K562 (cell line): ENCODE measurements at regions not wholly inside any gene's neighbourhood (a gene's known extent, or its start where the extent isn't known, plus 50 kb on each side); places are given as distances from the start of the nearest gene placed in this dataset.

Experiments
- ATAC-seq: fragments of 200-7000 bp; cut with Tn5 transposase; 3 replicates; pipeline ENCODE4 v1.9.1; 2020; ENCODE audit warnings: moderate library complexity
- BruUV-seq: library from RNA; stranded (reverse); fragments of 400-500 nt; replicated peaks from 2 replicates; lab custom pipeline; 2021; lab: Mats Ljungman, UMichigan
- CTCF ChIA-PET: fragments of 300-600 bp; formaldehyde crosslinking; extraction: SDS; loops from one replicate; lab custom pipeline; 2021; ENCODE audit warnings: low intra/inter-chr PET ratio; lab: Yijun Ruan, JAX
- POLR2A ChIA-PET: fragments of 300-600, 350-650 bp; sonication (Branson Sonifier 250); formaldehyde crosslinking; extraction: SDS; loops from one replicate; lab custom pipeline; 2021; ENCODE audit warnings: antibody characterized with exemption, inconsistent platforms; lab: Yijun Ruan, JAX
- DNase-seq, 4 experiments: peaks; one replicate each; pipeline versions ENCODE4 v3.0.0 to v3.0.0-alpha.2; 2011 to 2018; ENCODE audit warnings: low spot score in 3 of 4, mixed read lengths in 3 of 4; ENCODE audit errors: extremely low read depth in 1 of 4
- FAIRE-seq: peaks from 2 replicates; lab custom pipeline; 2011; peaks lifted over from hg19 to GRCh38; lab: Jason Lieb, UNC
- H2AFZ ChIP-seq: 2 replicates; pipeline ENCODE4 v1.6.0; 2011; ENCODE audit warnings: low read depth, low read length, control low read depth, inconsistent platforms
- H3K27ac ChIP-seq: fragments of 200-600 bp; 3 replicates; pipeline ENCODE4 v1.8.0; 2011; ENCODE audit warnings: low read depth, mild to moderate bottlenecking, control low read depth, inconsistent platforms, low read length, moderate library complexity, mixed read lengths; ENCODE audit errors: extremely low read depth
- H3K27me3 ChIP-seq, 2 experiments: fragments of 300-600 bp in 1 of 2; 2 replicates in 1 of 2; 3 replicates in 1 of 2; pipeline versions ENCODE4 v1.6.0 to v1.8.0; 2011; ENCODE audit warnings: inconsistent platforms in 2 of 2, low read length in 2 of 2, mild to moderate bottlenecking in 1 of 2, mixed read lengths in 1 of 2, moderate library complexity in 1 of 2; ENCODE audit not compliant: control insufficient read depth in 2 of 2, insufficient read depth in 2 of 2
- H3K36me3 ChIP-seq: fragments of 300-600 bp; 3 replicates; pipeline ENCODE4 v1.8.0; 2011; ENCODE audit warnings: mild to moderate bottlenecking, low read length, inconsistent platforms; ENCODE audit not compliant: control insufficient read depth, insufficient read depth
- H3K4me1 ChIP-seq, 2 experiments: fragments of 200-600 bp in 1 of 2; replicated peaks in 1 of 2; 2 replicates in 1 of 2; 3 replicates in 1 of 2; pipeline versions ENCODE4 v1.5.1 to v1.8.0; 2011; ENCODE audit warnings: inconsistent platforms in 2 of 2, low read length in 2 of 2, mild to moderate bottlenecking in 1 of 2, mixed read lengths in 1 of 2, moderate library complexity in 1 of 2; ENCODE audit not compliant: control insufficient read depth in 2 of 2, insufficient read depth in 2 of 2
- H3K4me2 ChIP-seq: 2 replicates; pipeline ENCODE4 v1.6.1; 2011; ENCODE audit warnings: low read length, control low read depth, inconsistent platforms, mixed read lengths; ENCODE audit not compliant: insufficient read depth
- H3K4me3 ChIP-seq: fragments of 200-600 bp; sonication (generic), shearing (Covaris generic); 2 replicates; pipeline ENCODE4 v1.5.1; 2016; ENCODE audit warnings: control low read depth, inconsistent platforms
- H3K79me2 ChIP-seq: fragments of 200-600 bp; 3 replicates; pipeline ENCODE4 v1.8.0; 2011; ENCODE audit warnings: low read length, inconsistent platforms; ENCODE audit not compliant: control insufficient read depth, insufficient read depth
- H3K9ac ChIP-seq, 2 experiments: 2 replicates each; pipeline versions ENCODE4 v1.6.0 to v1.6.1; 2011; ENCODE audit warnings: low read depth in 2 of 2, low read length in 2 of 2, control low read depth in 1 of 2, inconsistent platforms in 1 of 2, mild to moderate bottlenecking in 1 of 2, mixed read lengths in 1 of 2; ENCODE audit not compliant: insufficient read depth in 1 of 2
- H3K9me1 ChIP-seq: one replicate; pipeline ENCODE4 v1.6.0; 2011; ENCODE audit warnings: inconsistent platforms, mild to moderate bottlenecking, low read length, moderate library complexity; ENCODE audit not compliant: control insufficient read depth, insufficient read depth
- H3K9me3 ChIP-seq: replicated peaks from 2 replicates; pipeline ENCODE4 v1.5.1; 2011; ENCODE audit warnings: low read depth, low read length, inconsistent platforms; ENCODE audit not compliant: control insufficient read depth, insufficient read depth
- H4K20me1 ChIP-seq: replicated peaks from 2 replicates; pipeline ENCODE4 v1.6.1; 2011; ENCODE audit warnings: low read length, inconsistent platforms, mixed read lengths; ENCODE audit not compliant: control insufficient read depth, insufficient read depth
- C11orf30 ChIP-seq: fragments of 450-650 bp; IDR thresholded peaks from 2 replicates; pipeline ENCODE4 v1.6.1; 2016; ENCODE audit warnings: low read depth, mild to moderate bottlenecking
- CREB1 ChIP-seq, 2 experiments: sonication (generic) in 1 of 2; formaldehyde crosslinking in 1 of 2; IDR thresholded peaks; 2 replicates each; pipeline versions ENCODE4 v1.6.1 to v1.8.0; 2012 to 2022; ENCODE audit warnings: inconsistent platforms in 1 of 2, mild to moderate bottlenecking in 1 of 2, missing genetic modification reagents in 1 of 2, moderate library complexity in 1 of 2
- GABPB1 ChIP-seq: sonication (generic); formaldehyde crosslinking; IDR thresholded peaks from 2 replicates; pipeline ENCODE4 v1.8.0; 2022; ENCODE audit warnings: mild to moderate bottlenecking, missing genetic modification reagents
- GTF2F1 ChIP-seq: IDR thresholded peaks from 2 replicates; pipeline ENCODE4 v1.6.1; 2011; ENCODE audit warnings: low read depth, low read length, improper control_type of control experiment
- HMBOX1 ChIP-seq: sonication (generic); IDR thresholded peaks from 2 replicates; pipeline ENCODE4 v1.6.1; 2016
- ZBTB9 ChIP-seq: fragments of 450-650 bp; formaldehyde crosslinking; IDR thresholded peaks from 2 replicates; pipeline ENCODE4 v1.4.0; 2020; ENCODE audit warnings: mild to moderate bottlenecking, moderate library complexity
- ZEB2 ChIP-seq: fragments of 450-650 bp; IDR thresholded peaks from 2 replicates; pipeline ENCODE4 v1.6.1; 2016
- WGBS: fragments of 100-300 bp; shearing (Covaris generic); methylation state at CpG from one replicate; pipeline ENCODE4 v1.1.6; 2016; ENCODE audit warnings: low coverage, mixed read lengths; ENCODE audit not compliant: insufficient coverage; ENCODE audit errors: missing lambda C conversion rate; 5-methylcytosine and 5-hydroxymethylcytosine counted together
- in situ Hi-C: fragments of 300-500 bp; cut with MboI; formaldehyde crosslinking; loops from 4 replicates; pipeline ENCODE4 v1.15.0; 2018; ENCODE audit warnings: inconsistent platforms, mixed read lengths
- intact Hi-C: fragments of 100-400 bp; cut with micrococcal nuclease; formaldehyde crosslinking; loops from 2 replicates; pipeline ENCODE4 v1.14.2; 2022
- TF ChIP-seq, protein P1 (sequence below): fragments of 450-650 bp; IDR thresholded peaks from 2 replicates; pipeline ENCODE4 v1.6.1; 2016; ENCODE audit warnings: borderline replicate concordance
- TF ChIP-seq, protein P2 (sequence below): sonication (generic); formaldehyde crosslinking; IDR thresholded peaks from 2 replicates; pipeline ENCODE4 v1.8.0; 2022; ENCODE audit warnings: mild to moderate bottlenecking, missing genetic modification reagents
- TF ChIP-seq, protein P3 (sequence below): fragments of 250-450 bp; sonication (Bioruptor Pico); IDR thresholded peaks from 2 replicates; pipeline ENCODE4 v1.4.0; 2020; ENCODE audit warnings: mild to moderate bottlenecking, moderate library complexity
- TF ChIP-seq, protein P4 (sequence below): fragments of 450-650 bp; formaldehyde crosslinking; IDR thresholded peaks from 2 replicates; pipeline ENCODE4 v1.4.0; 2020; ENCODE audit warnings: mild to moderate bottlenecking, mixed read lengths

DNA sequence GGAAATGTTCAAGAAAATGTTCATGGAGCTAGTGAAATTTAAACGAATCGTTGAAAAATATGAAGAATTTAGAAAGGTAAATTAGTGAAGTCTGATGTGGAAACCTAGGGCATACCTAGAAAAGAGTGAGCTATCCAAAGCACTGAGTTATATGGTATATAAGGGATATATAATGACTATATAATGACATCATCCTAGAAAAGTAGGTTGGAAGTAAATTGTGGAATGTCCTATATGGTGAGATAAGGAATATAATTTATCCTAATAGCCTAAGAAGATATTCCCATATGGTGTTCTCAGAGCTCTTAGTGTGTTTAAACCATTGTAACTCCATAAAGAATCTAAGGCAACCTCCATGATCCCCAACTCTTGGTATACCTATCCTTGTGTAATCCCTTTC, 876.4 kb upstream of the ADGRL2 start:
- no peak overlapping the region for H3K4me2 ChIP-seq
- 0% methylated on average over 2 of the region's 2 CpGs for WGBS
- no peaks in the 10 kb centered on the region for H3K27me3 ChIP-seq
- H2AFZ ChIP-seq = no peak overlapping the region
- no peaks in the 10 kb centered on the region for H4K20me1 ChIP-seq
- no peaks in the 10 kb centered on the region for H3K79me2 ChIP-seq
- no peak overlapping the region for H3K4me3 ChIP-seq
- no peaks in the 10 kb centered on the region for H3K4me1 ChIP-seq
- intact Hi-C loops (no loop called here), in situ Hi-C loops (no loop called here)
- CTCF ChIA-PET = no interaction called here
- ATAC-seq (no peak), DNase-seq (no peak), FAIRE-seq (no peak)
- no peak overlapping the region for H3K9ac ChIP-seq
- no peaks in the 10 kb centered on the region for H3K36me3 ChIP-seq
- BruUV-seq = no TSS peak
- no peaks in the 10 kb centered on the region for H3K9me3 ChIP-seq
- POLR2A ChIA-PET = no interaction called here
- no peak overlapping the region for H3K27ac ChIP-seq
- H3K9me1 ChIP-seq = no peaks in the 10 kb centered on the region
- TF ChIP-seq, protein P1, sequence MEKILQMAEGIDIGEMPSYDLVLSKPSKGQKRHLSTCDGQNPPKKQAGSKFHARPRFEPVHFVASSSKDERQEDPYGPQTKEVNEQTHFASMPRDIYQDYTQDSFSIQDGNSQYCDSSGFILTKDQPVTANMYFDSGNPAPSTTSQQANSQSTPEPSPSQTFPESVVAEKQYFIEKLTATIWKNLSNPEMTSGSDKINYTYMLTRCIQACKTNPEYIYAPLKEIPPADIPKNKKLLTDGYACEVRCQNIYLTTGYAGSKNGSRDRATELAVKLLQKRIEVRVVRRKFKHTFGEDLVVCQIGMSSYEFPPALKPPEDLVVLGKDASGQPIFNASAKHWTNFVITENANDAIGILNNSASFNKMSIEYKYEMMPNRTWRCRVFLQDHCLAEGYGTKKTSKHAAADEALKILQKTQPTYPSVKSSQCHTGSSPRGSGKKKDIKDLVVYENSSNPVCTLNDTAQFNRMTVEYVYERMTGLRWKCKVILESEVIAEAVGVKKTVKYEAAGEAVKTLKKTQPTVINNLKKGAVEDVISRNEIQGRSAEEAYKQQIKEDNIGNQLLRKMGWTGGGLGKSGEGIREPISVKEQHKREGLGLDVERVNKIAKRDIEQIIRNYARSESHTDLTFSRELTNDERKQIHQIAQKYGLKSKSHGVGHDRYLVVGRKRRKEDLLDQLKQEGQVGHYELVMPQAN = no peak
- no peak for TF ChIP-seq CREB1 (IDR thresholded peaks at IDR 0.05)
- TF ChIP-seq CREB1 (CRISPR knock-in tag; IDR thresholded peaks at IDR 0.05) = no peak
- TF ChIP-seq HMBOX1 = no peak
- TF ChIP-seq ZEB2 = no peak
- no peak for TF ChIP-seq C11orf30
- TF ChIP-seq, protein P2, sequence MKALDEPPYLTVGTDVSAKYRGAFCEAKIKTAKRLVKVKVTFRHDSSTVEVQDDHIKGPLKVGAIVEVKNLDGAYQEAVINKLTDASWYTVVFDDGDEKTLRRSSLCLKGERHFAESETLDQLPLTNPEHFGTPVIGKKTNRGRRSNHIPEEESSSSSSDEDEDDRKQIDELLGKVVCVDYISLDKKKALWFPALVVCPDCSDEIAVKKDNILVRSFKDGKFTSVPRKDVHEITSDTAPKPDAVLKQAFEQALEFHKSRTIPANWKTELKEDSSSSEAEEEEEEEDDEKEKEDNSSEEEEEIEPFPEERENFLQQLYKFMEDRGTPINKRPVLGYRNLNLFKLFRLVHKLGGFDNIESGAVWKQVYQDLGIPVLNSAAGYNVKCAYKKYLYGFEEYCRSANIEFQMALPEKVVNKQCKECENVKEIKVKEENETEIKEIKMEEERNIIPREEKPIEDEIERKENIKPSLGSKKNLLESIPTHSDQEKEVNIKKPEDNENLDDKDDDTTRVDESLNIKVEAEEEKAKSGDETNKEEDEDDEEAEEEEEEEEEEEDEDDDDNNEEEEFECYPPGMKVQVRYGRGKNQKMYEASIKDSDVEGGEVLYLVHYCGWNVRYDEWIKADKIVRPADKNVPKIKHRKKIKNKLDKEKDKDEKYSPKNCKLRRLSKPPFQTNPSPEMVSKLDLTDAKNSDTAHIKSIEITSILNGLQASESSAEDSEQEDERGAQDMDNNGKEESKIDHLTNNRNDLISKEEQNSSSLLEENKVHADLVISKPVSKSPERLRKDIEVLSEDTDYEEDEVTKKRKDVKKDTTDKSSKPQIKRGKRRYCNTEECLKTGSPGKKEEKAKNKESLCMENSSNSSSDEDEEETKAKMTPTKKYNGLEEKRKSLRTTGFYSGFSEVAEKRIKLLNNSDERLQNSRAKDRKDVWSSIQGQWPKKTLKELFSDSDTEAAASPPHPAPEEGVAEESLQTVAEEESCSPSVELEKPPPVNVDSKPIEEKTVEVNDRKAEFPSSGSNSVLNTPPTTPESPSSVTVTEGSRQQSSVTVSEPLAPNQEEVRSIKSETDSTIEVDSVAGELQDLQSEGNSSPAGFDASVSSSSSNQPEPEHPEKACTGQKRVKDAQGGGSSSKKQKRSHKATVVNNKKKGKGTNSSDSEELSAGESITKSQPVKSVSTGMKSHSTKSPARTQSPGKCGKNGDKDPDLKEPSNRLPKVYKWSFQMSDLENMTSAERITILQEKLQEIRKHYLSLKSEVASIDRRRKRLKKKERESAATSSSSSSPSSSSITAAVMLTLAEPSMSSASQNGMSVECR (CRISPR knock-in tag) = no peak
- TF ChIP-seq GTF2F1 = no peak
- TF ChIP-seq ZBTB9 = no peak
- TF ChIP-seq GABPB1 (CRISPR knock-in tag) = no peak
- TF ChIP-seq, protein P3, sequence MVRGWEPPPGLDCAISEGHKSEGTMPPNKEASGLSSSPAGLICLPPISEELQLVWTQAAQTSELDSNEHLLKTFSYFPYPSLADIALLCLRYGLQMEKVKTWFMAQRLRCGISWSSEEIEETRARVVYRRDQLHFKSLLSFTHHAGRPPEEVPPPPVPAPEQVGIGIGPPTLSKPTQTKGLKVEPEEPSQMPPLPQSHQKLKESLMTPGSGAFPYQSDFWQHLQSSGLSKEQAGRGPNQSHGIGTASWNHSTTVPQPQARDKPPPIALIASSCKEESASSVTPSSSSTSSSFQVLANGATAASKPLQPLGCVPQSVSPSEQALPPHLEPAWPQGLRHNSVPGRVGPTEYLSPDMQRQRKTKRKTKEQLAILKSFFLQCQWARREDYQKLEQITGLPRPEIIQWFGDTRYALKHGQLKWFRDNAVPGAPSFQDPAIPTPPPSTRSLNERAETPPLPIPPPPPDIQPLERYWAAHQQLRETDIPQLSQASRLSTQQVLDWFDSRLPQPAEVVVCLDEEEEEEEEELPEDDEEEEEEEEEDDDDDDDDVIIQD (CRISPR knock-in tag) = no peak
- TF ChIP-seq, protein P4, sequence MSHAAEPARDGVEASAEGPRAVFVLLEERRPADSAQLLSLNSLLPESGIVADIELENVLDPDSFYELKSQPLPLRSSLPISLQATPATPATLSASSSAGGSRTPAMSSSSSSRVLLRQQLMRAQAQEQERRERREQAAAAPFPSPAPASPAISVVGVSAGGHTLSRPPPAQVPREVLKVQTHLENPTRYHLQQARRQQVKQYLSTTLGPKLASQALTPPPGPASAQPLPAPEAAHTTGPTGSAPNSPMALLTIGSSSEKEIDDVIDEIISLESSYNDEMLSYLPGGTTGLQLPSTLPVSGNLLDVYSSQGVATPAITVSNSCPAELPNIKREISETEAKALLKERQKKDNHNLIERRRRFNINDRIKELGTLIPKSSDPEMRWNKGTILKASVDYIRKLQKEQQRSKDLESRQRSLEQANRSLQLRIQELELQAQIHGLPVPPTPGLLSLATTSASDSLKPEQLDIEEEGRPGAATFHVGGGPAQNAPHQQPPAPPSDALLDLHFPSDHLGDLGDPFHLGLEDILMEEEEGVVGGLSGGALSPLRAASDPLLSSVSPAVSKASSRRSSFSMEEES (CRISPR knock-in tag) = no peak
